GM21390 (cell line): ENCODE measurements at regions not wholly inside any gene's neighbourhood (a gene's known extent, or its start where the extent isn't known, plus 50 kb on each side); places are given as distances from the start of the nearest gene placed in this dataset.

Experiments used
- ATAC-seq: cut with Tn5 transposase; IDR thresholded peaks from one replicate; pipeline ENCODE4 v1.9.1; 2021; ENCODE audit not compliant: unreplicated experiment

- ATAC-seq: no peak
Measured at GRCh38 chr10:128833671-128834070, 633.4 kb upstream of the MGMT start.

GRCh38 chr10:128835361-128835760 is 631.7 kb upstream of the MGMT start:
- no peak for ATAC-seq

- ATAC-seq: no peak
Measured at GRCh38 chr10:128837478-128837877, 629.6 kb upstream of the MGMT start.

DNA sequence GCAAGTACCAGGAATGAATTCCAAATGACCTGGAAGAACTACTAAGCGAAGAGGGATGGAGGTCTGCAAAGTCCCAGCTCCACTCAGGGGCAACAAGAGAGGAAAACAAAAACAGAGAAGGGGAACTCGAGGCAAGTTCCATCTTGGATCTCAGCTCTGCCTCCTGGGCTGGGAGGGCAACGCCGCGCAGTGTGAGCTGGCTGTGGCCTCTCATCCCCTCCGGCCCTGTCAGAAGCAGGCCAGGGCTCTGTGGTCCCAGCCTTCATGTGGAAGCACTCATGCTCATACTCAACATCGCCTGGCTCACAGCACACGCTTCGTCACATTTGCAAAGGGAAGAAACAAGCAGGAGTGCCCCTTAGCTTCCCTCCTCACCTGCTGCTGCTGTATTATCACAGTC is 627.9 kb upstream of the MGMT start:
- no peak for ATAC-seq

- no peak for ATAC-seq
Measured at GRCh38 chr10:128839701-128840100, 627.3 kb upstream of the MGMT start.

GRCh38 chr10:128843972-128844371 is 623.1 kb upstream of the MGMT start:
- no peak for ATAC-seq

DNA sequence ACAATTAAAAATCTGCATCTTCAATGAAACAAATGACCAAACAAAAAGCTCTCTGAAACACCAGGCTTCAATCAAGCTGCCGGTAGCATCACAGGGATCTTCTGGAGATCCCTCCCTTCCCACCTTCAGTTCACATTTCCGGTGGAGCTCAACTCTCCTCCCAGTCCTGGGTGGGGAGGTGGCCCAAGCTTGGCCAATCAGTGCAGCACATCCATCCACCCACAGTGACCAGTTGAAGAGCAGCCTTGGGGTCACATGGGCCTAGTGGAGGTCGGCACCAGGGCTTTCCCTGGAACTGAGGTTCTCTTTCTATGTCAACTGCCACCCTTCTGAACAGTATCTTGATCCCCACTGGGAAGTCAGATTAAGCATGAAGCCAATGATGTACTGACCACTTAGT is 620.1 kb upstream of the MGMT start:
- no peak for ATAC-seq

DNA sequence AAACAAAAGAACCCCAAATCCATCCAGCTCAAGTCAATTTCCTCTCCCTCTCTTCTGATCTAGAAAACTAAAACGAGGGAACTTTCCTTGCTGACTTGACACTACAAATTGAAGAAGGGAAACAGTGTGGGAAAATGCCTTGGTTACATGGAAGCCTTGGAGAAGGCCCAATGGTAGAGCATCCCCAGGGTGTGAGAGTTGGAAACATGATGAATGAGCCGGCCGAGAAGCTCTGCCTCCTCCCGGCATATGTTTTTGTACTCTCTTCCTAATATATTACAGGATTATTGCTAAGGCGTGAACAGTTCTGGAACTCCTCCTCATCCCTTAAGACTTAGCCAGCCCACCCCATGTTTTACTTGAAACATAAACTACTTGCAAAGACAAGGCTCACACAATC is 618.2 kb upstream of the MGMT start:
- no peak for ATAC-seq

DNA sequence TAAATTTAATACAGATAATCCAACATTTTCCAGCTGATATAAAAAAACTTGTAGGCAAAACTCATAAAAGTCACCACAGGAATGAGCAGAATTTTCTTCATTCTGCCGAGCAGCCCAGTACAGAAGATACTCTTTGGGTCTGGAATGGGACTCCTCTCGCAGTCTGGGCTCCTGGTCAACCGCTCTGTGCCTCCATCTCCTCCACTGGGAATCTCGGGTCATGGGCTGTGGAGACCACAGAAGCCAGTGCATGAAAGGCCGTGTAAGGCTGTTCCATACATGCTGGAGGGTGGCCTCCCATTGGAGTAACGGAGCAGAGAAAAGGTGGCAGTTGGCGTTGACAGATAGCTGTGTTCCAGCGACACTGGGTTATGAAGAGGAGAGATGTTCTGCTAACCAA is 616.4 kb upstream of the MGMT start:
- ATAC-seq: no peak

GRCh38 chr10:128851281-128851680 is 615.8 kb upstream of the MGMT start:
- ATAC-seq: no peak

DNA sequence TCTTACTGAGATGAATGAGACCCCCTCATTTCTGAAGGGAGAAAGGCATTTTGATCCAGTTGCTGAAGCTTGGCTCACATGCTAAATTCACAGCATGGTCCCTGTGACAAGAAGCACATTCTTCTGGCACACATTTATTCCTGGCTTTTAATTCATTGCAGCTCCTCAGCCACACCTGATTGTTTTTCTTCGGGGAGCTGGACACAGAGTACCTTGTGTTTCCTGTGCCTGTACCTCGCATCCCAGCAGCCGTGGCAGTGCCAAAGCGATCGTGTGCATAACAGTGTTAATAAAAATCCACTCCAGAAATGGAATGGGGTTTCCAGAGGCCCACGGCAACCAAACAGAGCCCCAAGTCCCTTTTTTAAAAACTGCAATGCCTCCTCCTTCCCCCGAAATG is 615.3 kb upstream of the MGMT start:
- ATAC-seq: no peak

GRCh38 chr10:128852449-128852848 is 614.6 kb upstream of the MGMT start:
- ATAC-seq: no peak

DNA sequence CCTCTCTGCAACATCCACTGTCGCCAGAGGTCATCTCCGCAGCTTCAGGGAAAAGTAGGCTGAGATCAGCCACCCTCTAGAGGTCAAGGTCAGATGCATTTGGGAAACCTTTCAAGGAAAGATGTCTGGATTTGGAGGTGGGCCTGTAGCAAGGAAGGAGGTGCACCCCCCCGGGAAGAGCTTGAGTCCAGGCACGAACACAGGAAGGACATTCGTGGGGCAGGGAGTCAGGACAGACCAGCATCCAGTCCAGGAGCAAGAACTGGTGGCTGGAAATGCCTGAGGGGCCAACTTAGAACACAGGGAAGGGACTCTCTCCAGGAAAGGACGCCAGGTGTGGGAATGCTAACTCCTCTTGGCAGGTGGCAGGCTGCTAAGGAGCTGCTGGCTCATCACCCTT is 614.1 kb upstream of the MGMT start:
- ATAC-seq: no peak

GRCh38 chr10:128853537-128853936 is 613.5 kb upstream of the MGMT start:
- no peak for ATAC-seq

- no peak for ATAC-seq
Measured at GRCh38 chr10:128854204-128854603, 612.8 kb upstream of the MGMT start.

- no peak for ATAC-seq
Measured at GRCh38 chr10:128854963-128855362, 612.1 kb upstream of the MGMT start.

GRCh38 chr10:128855618-128856428 is 611.2 kb upstream of the MGMT start:
- ATAC-seq: no peak

- no peak for ATAC-seq
Measured at GRCh38 chr10:128859738-128860386, 607.2 kb upstream of the MGMT start.

GRCh38 chr10:128860574-128860973 is 606.5 kb upstream of the MGMT start:
- no peak for ATAC-seq

GRCh38 chr10:128861018-128861901 is 605.8 kb upstream of the MGMT start:
- no peak for ATAC-seq

DNA sequence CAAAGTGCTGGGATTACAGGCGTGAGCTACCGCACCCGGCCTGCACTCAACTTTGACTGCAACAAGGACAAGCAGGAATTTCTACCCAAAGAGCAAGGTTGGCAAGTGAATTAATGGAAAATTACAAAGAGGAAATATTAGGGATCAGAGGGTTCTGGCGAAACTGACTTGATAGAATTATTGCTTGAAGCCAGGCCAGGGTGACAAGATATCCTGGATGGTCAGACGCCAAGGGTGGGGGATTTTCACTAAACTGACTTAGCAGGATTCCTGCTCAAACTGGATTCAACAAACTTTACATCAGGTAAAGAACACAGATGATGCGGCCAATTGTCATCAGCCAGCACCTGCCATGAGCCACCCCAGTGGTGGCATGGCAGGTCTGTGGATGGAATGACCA is 603.6 kb upstream of the MGMT start:
- ATAC-seq: no peak
